ENCODE measurements at regions not wholly inside any gene's neighbourhood (a gene's known extent, or its start where the extent isn't known, plus 50 kb on each side); places are given as distances from the start of the nearest gene placed in this dataset.

GRCh38 chr4:79540143-79540542 lies 132.1 kb upstream of the GK2 start:
- TF ChIP-seq CTCF (IDR thresholded peaks at IDR 0.05) = no peak
- TF ChIP-seq POLR2AphosphoS5 (IDR thresholded peaks at IDR 0.05) = no peak

Measured in sigmoid colon (tissue), 4 donors.